ENCODE measurements at regions not wholly inside any gene's neighbourhood (a gene's known extent, or its start where the extent isn't known, plus 50 kb on each side); places are given as distances from the start of the nearest gene placed in this dataset.

- TF ChIP-seq CTCF (IDR thresholded peaks at IDR 0.05) (no peak), POLR2AphosphoS5 (IDR thresholded peaks at IDR 0.05) (no peak), POLR2A (IDR thresholded peaks at IDR 0.05) (no peak)
Observed at GRCh38 chr15:72948662-72949061, 103.6 kb upstream of the NEO1 start.

Data from suprapubic skin (tissue), 4 donors.